SK-N-SH treated with all-trans-retinoic acid at 6 μM for 48 hours (cell line): ENCODE measurements at regions not wholly inside any gene's neighbourhood (a gene's known extent, or its start where the extent isn't known, plus 50 kb on each side); places are given as distances from the start of the nearest gene placed in this dataset.

ENCODE experiments used
- ESRRG ChIP-seq: fragments of 250-450 bp; sonication (Bioruptor Pico); IDR thresholded peaks from 2 replicates; pipeline ENCODE4 v1.6.1; 2021; ENCODE audit warnings: mild to moderate bottlenecking
- OSR1 ChIP-seq: fragments of 250-450 bp; sonication (Bioruptor Pico); IDR thresholded peaks from 2 replicates; pipeline ENCODE4 v1.8.0; 2022; ENCODE audit warnings: moderate library complexity, mild to moderate bottlenecking, inconsistent platforms
- TCF4 ChIP-seq: fragments of 250-450 bp; sonication (Bioruptor Pico); IDR thresholded peaks from 2 replicates; pipeline ENCODE4 v1.8.0; 2021; ENCODE audit warnings: mild to moderate bottlenecking, moderate library complexity, borderline replicate concordance
- TF ChIP-seq, protein P1 (sequence below): fragments of 250-450 bp; sonication (Bioruptor Pico); IDR thresholded peaks from 2 replicates; pipeline ENCODE4 v1.8.0; 2020; ENCODE audit warnings: mild to moderate bottlenecking, moderate library complexity, borderline replicate concordance

DNA sequence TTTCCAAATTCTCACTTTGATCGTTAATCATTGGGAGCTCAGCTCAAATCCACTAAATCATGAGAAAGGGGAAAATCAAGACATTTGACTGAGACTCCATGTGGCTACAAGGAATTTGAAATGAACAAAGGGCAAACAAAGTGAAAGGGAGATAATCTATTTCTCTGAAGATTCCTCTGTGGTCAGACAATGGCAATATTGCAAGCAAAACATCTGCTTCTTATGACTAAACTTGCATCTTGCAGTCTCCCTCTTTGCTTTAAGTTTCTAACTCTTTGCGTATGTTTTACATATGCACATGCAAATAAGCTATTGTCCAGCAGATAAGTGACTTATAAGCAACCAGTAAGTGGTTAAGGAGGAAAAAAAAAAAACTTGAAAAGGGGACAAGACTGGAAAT lies 299.1 kb upstream of the NXPH2 start:
- TF ChIP-seq, protein P1, sequence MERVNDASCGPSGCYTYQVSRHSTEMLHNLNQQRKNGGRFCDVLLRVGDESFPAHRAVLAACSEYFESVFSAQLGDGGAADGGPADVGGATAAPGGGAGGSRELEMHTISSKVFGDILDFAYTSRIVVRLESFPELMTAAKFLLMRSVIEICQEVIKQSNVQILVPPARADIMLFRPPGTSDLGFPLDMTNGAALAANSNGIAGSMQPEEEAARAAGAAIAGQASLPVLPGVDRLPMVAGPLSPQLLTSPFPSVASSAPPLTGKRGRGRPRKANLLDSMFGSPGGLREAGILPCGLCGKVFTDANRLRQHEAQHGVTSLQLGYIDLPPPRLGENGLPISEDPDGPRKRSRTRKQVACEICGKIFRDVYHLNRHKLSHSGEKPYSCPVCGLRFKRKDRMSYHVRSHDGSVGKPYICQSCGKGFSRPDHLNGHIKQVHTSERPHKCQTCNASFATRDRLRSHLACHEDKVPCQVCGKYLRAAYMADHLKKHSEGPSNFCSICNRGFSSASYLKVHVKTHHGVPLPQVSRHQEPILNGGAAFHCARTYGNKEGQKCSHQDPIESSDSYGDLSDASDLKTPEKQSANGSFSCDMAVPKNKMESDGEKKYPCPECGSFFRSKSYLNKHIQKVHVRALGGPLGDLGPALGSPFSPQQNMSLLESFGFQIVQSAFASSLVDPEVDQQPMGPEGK (CRISPR knock-in tag), result no peak
- TF ChIP-seq OSR1 (CRISPR knock-in tag) (no peak), TCF4 (no peak), ESRRG (CRISPR knock-in tag) (no peak)
